Parathyroid adenoma (tissue), 2 donors: ENCODE measurements at regions not wholly inside any gene's neighbourhood (a gene's known extent, or its start where the extent isn't known, plus 50 kb on each side); places are given as distances from the start of the nearest gene placed in this dataset.

ENCODE experiments used
- H2AFZ ChIP-seq: fragments of 300-600 bp; sonication (generic); one replicate; pipeline ENCODE4 v1.7.0; 2017; ENCODE audit warnings: antibody characterized with exemption, mild to moderate bottlenecking
- H3K27ac ChIP-seq: fragments of 300-600 bp; sonication (generic); one replicate; pipeline ENCODE4 v1.7.0; 2017
- H3K27me3 ChIP-seq: fragments of 300-600 bp; sonication (generic); one replicate; pipeline ENCODE4 v1.7.0; 2017; ENCODE audit warnings: low read length; ENCODE audit not compliant: control insufficient read depth, insufficient read depth
- H3K36me3 ChIP-seq: fragments of 300-600 bp; sonication (generic); one replicate; pipeline ENCODE4 v1.7.0; 2017; ENCODE audit warnings: low read length; ENCODE audit not compliant: control insufficient read depth, insufficient read depth
- H3K4me1 ChIP-seq: fragments of 300-600 bp; sonication (generic); one replicate; pipeline ENCODE4 v1.7.0; 2017; ENCODE audit warnings: control low read depth
- H3K4me2 ChIP-seq: fragments of 300-600 bp; sonication (generic); one replicate; pipeline ENCODE4 v1.7.0; 2017; ENCODE audit warnings: low read length
- H3K4me3 ChIP-seq: fragments of 300-600 bp; sonication (generic); one replicate; pipeline ENCODE4 v1.7.0; 2017; ENCODE audit warnings: low read depth, low read length
- H3K79me2 ChIP-seq: fragments of 300-600 bp; sonication (generic); one replicate; pipeline ENCODE4 v1.7.0; 2017; ENCODE audit warnings: control low read depth
- H3K9ac ChIP-seq: fragments of 300-600 bp; sonication (generic); one replicate; pipeline ENCODE4 v1.7.0; 2017; ENCODE audit warnings: mild to moderate bottlenecking
- H3K9me3 ChIP-seq: fragments of 300-600 bp; sonication (generic); one replicate; pipeline ENCODE4 v1.7.0; 2017; ENCODE audit warnings: low read length; ENCODE audit not compliant: control insufficient read depth
- CTCF ChIP-seq: fragments of 300-600 bp; sonication (generic); IDR thresholded peaks from one replicate; pipeline ENCODE4 v1.7.0; 2017; ENCODE audit warnings: antibody characterized with exemption, mild to moderate bottlenecking
- donor health status: primary hyperparathyroidism.

DNA sequence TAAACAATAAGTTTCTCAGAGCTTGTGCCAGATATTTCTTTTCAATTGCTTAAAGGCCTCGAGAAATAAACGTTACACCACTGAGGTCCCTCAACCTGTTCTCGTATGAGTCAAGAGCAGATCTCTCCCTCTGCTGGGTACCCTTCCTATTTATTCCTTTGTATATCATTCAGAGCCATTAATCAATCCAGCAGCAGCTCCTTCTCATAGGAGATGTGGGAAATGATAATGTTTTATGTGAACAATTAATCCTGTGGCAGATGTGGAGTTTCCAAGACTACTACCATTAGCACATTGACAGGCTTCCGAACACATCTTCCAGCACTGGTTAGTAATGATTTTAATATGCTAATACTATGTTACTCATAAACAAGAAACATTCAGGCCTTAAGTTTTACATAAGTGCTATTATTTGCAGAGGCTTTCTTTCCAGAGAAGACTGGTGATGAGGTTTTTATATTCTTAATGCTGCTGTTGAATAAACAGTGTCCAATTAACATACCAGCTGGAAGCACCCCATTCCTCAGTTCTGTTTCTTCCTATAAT is 196.5 kb downstream of the ZNF608 start:
- H3K4me2 ChIP-seq, result no peak overlapping the region
- H3K36me3 ChIP-seq, result no peaks in the 10 kb centered on the region
- H3K4me3 ChIP-seq, result no peak overlapping the region
- no peaks in the 10 kb centered on the region for H3K9me3 ChIP-seq
- H3K27ac ChIP-seq, result no peak overlapping the region
- TF ChIP-seq CTCF, result no peak
- no peaks in the 10 kb centered on the region for H3K4me1 ChIP-seq
- H3K79me2 ChIP-seq, result no peaks in the 10 kb centered on the region
- H2AFZ ChIP-seq, result no peak overlapping the region
- H3K27me3 ChIP-seq, result no peaks in the 10 kb centered on the region
- no peak overlapping the region for H3K9ac ChIP-seq

- no peaks in the 10 kb centered on the region for H3K79me2 ChIP-seq
- H3K4me3 ChIP-seq, result no peak overlapping the region
- TF ChIP-seq CTCF, result no peak
- H3K27ac ChIP-seq, result no peak overlapping the region
- no peaks in the 10 kb centered on the region for H3K27me3 ChIP-seq
- no peak overlapping the region for H3K9ac ChIP-seq
- no peak overlapping the region for H3K4me2 ChIP-seq
- no peaks in the 10 kb centered on the region for H3K9me3 ChIP-seq
- no peaks in the 10 kb centered on the region for H3K4me1 ChIP-seq
- H2AFZ ChIP-seq, result no peak overlapping the region
- H3K36me3 ChIP-seq, result no peaks in the 10 kb centered on the region
Measured at GRCh38 chr5:124546643-124547042, 199.8 kb downstream of the ZNF608 start.

GRCh38 chr5:124544366-124545055 is 201.9 kb downstream of the ZNF608 start:
- H3K27ac ChIP-seq, result no peak overlapping the region
- H3K79me2 ChIP-seq, result no peaks in the 10 kb centered on the region
- H3K4me2 ChIP-seq, result no peak overlapping the region
- no peak for TF ChIP-seq CTCF
- no peak overlapping the region for H2AFZ ChIP-seq
- no peaks in the 10 kb centered on the region for H3K9me3 ChIP-seq
- no peak overlapping the region for H3K9ac ChIP-seq
- no peak overlapping the region for H3K4me3 ChIP-seq
- H3K36me3 ChIP-seq, result no peaks in the 10 kb centered on the region
- H3K27me3 ChIP-seq, result no peaks in the 10 kb centered on the region
- H3K4me1 ChIP-seq, result no peaks in the 10 kb centered on the region

GRCh38 chr5:124538931-124539330 is 207.5 kb downstream of the ZNF608 start:
- H3K27ac ChIP-seq, result no peak overlapping the region
- H3K27me3 ChIP-seq, result no peaks in the 10 kb centered on the region
- H3K9me3 ChIP-seq, result no peaks in the 10 kb centered on the region
- no peak for TF ChIP-seq CTCF
- H3K9ac ChIP-seq, result no peak overlapping the region
- no peaks in the 10 kb centered on the region for H3K36me3 ChIP-seq
- no peaks in the 10 kb centered on the region for H3K4me1 ChIP-seq
- H3K4me2 ChIP-seq, result no peak overlapping the region
- no peak overlapping the region for H2AFZ ChIP-seq
- H3K4me3 ChIP-seq, result no peak overlapping the region
- no peaks in the 10 kb centered on the region for H3K79me2 ChIP-seq

DNA sequence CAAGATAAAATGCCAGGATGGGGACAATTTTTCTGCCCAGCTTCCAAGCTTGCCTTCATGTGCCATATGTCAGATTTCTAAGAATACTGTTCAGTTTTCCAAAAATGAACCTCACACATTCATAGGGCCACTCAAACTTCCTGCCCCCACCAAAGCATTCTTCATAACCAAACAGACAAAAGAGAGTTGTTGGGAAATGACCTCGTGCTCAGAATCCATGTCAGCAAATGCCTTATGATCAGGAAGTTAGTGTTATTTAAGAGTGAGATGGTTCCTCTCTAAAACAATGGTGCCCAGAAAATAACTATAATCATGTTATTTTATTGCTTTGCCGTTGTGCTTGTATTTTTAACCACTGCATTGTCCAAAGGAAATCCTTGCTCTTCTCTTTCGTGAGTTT is 208.2 kb downstream of the ZNF608 start:
- H3K4me2 ChIP-seq, result no peak overlapping the region
- H3K79me2 ChIP-seq, result no peaks in the 10 kb centered on the region
- no peak overlapping the region for H2AFZ ChIP-seq
- H3K27me3 ChIP-seq, result no peaks in the 10 kb centered on the region
- H3K4me3 ChIP-seq, result no peak overlapping the region
- no peaks in the 10 kb centered on the region for H3K36me3 ChIP-seq
- H3K9me3 ChIP-seq, result no peaks in the 10 kb centered on the region
- H3K4me1 ChIP-seq, result no peaks in the 10 kb centered on the region
- H3K27ac ChIP-seq, result no peak overlapping the region
- TF ChIP-seq CTCF, result no peak
- no peak overlapping the region for H3K9ac ChIP-seq
